Non-pigmented ciliary epithelial cell (primary cell): ENCODE measurements at regions not wholly inside any gene's neighbourhood (a gene's known extent, or its start where the extent isn't known, plus 50 kb on each side); places are given as distances from the start of the nearest gene placed in this dataset.
"Not testable (repeated sequence)": the region's sequence is repeated elsewhere in the genome, so short reads cannot be mapped to it uniquely, and the experiment has no call there.

Experiments used
- DNase-seq: peaks from one replicate; pipeline ENCODE4 v3.0.0-alpha.2; 2010; ENCODE audit warnings: low read depth

DNA sequence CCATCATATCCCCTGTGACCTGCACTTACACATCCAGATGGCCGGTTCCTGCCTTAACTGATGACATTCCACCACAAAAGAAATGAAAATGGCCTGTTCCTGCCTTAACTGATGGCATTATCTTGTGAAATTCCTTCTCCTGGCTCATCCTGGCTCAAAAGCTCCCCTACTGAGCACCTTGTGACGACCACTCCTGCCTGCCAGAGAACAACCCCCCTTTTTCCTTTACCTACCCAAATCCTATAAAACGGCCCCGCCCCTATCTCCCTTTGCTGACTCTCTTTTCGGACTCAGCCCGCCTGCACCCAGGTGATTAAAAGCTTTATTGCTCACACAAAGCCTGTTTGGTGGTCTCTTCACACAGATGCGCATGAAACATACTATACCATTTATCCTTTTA is 279.7 kb upstream of the CHRM3 start:
- DNase-seq, result not testable (repeated sequence)

DNA sequence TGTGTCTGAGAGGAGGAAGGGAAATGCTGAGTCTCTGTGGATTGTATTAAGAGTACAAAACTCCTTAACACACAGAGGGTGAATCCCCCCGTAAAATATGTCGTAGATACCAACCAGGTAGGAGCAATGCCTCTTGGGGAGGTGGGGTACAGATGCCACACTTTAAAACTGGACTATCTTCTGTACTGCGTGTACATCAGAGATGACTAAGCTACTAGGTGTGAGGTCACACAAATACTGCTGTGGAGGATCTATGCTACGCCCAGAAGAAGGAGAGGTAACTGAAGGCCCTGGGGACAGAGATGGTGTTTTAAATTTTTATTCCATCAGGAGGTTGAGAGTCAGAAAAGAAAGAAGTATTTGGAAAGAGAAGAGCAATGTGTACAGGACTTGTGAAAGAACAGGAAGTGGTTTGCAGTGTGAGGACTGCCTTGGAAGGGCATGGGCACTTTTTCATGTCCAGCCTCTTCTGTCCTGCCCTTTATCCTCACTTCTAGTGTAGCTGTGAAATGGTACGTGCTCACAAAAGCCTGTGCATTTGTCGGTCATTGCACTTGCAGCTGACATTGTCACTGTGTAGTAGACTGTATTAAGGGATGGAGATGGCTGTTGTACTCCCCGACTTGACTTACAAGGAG is 287.8 kb upstream of the CHRM3 start:
- no peak for DNase-seq

DNA sequence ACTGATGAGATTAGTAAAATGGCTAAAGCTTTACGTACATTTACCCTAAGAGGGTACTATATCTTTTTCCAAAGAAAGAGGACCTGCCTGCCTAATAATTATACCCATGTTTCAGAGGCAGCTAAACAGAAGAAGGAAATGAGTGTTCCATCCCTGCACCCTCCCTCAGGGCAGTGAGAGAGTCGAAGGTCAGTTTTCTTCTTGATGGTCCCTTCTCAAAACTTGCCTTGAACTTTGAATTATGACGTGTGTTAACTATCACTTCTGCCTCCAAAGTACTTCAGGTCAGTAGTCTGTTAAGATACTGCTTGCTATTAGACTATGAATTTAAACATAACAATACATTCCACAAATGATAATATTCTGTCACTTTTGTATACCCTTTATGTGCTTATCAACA is 294.8 kb upstream of the CHRM3 start:
- DNase-seq, result no peak

DNA sequence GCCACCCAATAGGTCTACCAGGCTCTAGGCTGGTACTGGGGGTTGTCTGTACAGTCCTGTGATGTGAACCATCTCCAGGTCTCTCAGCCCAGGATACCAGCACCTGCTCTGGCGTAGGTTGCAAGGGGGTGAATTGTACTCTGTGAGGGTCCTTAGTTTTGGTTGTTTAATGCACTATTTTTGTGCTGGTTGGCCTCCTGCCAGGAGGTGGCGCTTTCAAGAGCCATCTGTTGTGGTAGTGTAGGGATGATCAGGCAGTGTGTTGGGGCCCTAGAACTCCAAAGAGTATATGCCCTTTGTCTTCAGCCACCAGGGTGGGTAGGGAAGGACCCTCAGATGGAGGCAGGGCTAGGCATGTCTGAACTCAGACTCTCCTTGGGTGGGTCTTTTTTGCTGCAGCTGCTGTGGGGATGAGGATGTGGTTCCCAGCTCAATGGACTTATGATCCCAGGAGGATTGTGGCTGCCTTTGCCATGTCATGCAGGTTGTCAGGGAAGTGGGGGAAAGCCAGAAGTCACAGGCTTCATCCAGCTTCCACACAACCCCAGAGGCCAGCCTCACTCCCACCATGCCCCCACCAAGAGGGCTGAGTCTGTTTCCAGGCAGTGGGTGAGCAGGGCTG is 301.8 kb upstream of the CHRM3 start:
- DNase-seq, result no peak

DNA sequence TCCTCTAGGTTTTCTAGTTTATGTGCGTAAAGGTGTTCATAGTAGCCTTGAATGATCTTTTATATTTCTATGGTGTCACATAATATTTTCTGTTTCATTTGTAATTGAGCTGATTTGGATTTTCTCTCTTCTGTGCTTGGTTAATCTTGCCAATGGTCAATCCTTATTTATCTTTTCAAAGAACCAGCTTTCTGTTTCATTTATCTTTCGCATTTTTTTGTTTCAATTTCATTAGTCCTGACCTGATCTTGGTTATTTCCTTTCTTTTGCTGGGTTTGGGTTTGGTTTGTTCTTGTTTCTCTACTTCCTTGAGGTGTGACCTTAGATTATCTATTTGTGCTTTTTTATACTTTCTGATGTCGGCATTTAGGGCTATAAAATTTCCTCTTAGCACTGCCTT is 304.4 kb upstream of the CHRM3 start:
- DNase-seq, result not testable (repeated sequence)

DNA sequence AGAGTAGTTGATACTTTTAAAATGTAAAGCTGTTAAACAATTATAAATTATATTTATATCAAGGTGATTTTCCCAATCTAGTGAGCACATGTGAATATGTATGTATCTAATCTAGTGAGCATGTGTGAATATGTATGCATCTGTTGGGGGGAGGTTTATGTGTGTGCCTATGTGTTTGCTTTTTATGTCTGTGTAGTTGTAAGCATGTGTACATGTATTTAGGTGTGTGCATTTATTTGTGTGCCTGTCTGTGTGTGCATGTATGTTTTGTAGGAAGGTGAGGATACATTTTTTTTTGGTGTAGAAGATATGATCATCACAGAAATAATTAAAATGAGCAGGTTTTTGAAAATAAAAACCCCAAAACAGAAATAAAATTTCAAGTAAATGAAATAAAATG is 318.9 kb upstream of the CHRM3 start:
- no peak for DNase-seq

DNA sequence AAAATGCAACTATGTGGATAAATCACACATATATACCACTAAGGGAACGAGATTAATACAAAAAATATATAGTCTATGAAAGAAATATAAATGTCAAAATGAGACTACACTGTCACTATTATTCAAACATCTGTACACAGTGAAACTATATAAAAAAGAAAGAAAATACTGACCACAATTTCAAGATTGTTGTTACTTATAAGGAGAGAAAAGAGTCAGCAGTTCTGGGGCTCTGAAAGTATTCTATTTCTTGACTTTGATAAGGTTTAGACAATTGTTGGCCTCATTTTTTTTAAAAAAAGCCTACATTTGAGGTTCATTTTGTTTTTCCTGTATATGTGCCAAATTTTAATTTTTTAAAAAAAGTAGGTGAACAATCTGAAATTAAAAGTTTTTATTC is 319.3 kb upstream of the CHRM3 start:
- no peak for DNase-seq

DNA sequence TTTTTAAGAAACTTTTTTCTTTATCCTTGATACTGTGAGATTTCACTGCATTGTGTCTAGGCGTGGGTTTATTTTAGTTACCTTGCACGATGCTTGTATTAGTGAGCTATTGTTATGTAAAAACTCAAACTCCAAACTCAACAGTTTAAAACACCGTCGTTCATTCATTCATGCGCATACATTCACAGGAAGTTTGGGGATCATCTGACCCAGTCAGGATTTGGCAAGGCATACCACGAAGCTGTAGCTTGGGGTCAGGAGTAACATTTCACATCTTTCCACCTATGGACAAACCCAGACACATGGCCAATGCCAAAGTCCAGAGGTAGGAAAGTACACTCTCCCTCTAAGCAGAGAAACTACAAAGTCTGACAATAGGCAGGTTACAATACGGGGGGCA is 324.6 kb upstream of the CHRM3 start:
- no peak for DNase-seq

DNA sequence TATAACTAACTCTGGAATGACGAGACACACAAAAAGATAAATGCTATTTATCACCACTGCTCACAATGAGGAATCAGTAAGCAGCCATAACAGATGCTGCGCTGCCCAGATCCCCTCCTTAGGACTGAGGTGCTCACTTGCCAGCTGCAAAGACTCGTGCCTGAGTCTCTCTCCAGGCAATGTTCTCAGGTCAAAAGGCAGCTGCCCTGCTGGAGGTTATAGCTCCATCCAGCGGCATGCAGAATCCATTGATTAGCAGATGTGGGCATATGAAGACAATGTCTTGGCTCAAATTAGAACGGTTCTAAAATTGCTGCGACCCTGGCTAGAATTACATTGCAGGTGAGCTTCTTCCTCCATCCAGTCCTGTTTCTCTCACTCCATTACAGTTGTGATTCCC is 328.2 kb upstream of the CHRM3 start:
- DNase-seq, result no peak

DNA sequence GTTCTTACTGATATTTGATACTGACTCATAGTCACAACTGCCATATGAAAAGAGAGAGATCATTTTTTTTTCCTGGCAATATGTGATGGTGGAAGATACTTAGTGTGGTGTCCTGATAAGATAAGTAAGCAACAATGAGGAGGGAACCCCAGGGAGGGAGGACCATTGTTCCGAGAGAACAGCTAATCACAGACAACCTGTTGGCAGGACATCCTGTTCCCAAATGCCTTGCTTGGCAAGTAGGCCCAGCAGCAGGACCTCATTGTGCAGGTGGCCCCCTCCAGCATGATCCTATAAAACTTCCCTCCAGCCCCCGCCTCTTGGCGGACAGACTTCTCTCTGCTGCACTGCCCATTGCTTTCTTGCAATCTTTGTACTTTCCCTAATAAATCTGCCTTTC is 329.4 kb upstream of the CHRM3 start:
- DNase-seq, result no peak

DNA sequence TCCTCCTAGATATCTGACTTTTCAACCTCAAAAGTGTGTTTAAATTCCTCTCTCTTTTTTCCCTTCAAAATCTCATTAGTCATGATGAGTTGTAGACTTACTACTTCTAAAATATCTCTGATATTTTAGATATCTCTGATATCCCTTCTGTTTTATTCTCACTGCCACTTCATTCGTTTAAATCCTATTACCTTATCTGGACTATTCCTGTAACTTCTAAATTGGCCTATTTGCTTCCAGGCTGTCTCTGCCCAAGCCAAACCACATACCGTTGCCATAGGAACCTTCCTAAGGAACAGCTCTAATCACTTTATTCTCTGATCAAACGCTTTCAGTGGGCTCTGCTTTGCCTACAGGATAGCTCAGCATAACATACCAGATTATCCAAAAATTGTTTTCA is 333.1 kb upstream of the CHRM3 start:
- no peak for DNase-seq

DNA sequence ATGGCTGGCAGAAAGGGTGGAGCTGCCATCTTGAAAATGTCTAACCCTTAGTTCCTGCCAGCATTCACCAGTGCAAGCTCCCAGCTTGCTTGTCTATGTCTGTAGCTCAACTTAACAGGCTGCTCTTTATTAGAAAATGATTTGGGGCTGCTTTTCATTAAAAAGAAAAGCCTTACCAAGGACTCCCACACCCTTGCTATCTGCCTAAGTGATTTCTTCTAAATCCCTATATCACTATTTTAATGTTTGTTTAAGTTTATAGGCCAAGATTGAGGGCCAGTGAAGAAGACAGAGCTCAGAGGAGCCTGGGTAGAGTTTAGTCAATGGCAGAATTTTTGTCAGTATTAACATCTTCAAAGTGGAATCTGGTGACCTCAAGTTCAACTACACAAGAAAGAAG is 336.8 kb upstream of the CHRM3 start:
- no peak for DNase-seq

DNA sequence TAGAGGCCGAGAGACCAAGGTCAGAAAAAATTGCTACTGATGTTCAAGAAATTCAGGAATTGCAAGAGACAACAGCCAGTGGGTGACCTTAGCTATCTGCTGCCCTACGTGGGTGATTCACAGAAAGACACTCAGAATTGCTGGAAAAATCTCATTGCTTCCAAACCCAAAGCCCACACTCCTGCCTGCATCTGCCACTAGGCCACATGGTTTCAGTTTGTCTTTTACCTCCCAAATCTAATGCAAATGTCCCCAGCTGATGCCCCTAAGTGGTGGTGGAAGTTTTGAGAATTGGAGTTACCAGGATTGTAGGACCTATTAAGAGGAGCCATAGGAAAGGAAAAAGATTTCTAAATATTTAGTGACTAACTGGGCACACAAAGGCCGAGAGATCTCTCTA is 341.5 kb upstream of the CHRM3 start:
- DNase-seq, result no peak

DNA sequence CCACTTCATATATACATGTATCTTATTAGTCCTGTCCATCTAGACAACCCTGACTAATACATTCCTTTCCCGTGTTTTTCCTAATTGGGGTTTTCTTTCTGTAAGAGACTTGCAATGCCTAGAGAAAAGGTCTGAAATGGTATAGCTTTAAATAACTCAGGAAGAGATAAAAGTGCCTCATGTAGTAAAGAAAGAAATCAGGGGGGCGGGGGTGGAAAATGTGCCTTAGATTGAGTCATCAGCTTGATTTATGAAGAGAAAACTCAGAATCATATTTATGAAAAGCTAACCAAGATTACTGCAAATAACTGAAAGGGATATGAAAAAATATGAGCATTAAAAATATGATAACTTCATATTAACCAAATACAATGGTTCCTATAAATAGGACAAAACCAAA is 345.8 kb upstream of the CHRM3 start:
- no peak for DNase-seq

DNA sequence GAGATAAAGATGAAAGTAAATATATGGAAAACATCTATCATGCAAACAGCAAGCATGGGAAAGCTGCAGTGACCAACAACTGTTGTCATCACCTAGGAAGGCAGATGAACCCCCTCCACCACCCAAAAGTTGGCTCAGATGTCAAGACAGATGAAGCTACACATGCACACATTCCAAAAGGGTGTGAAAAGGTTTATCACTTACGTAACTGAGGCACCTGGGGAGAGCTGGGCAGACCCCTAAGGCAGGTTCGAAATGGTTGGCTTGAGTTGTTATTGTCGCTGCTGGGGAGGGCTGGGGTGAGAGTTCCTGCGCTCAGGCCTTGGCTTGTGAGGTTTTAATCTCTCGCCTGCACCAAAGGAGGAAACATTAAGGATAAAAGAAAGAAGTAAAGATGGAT is 355.1 kb upstream of the CHRM3 start:
- DNase-seq, result no peak

DNA sequence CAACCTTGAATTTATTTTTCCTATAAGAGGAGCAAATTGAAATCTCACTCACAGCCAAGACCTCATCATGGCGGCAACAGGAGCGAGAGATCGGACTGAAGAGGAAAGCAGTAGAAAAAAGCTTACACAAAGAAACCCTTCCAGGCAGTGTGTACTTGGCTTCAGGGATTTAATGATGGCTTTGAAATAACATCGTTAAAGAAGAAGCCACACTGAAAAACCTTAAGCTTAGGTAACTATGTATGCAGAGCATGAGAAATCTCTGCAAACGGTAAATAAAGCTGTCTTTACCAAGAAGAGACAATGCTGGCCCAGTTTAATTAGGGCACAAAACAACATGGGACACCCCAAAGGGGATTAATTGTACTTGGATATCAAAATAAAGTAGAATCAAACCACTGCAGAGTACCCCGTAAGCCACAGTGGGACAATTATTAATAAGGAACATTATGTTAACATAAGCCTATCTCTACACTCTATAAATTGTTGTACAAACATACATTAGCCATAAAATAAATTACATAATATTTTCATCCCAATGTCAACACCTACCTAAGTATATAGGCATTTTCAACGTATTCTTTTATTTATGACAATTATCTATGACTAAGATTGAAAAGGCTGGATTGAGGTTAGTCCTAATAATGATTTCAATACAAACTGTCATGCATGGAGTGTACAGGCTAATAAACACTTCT is 360.2 kb upstream of the CHRM3 start:
- DNase-seq, result no peak

DNA sequence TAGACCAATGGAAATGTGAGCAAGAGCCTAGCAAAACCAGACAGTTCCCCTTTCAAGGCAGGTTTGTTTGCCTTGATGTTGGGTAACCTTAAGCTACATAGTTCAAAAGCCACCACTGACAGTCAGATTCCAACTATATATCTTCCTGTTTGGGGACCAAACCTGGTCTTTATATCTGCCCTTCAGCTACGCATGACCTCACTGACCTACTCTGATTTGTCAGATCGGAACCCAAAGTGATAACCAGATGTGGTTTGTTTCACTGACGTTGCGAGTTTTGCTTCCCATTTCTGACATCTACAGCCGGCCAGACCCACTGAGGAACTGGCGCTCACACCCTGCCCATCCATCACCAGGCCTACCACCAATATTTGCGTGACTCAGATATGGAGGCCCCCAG is 361.1 kb upstream of the CHRM3 start:
- DNase-seq, result no peak

DNA sequence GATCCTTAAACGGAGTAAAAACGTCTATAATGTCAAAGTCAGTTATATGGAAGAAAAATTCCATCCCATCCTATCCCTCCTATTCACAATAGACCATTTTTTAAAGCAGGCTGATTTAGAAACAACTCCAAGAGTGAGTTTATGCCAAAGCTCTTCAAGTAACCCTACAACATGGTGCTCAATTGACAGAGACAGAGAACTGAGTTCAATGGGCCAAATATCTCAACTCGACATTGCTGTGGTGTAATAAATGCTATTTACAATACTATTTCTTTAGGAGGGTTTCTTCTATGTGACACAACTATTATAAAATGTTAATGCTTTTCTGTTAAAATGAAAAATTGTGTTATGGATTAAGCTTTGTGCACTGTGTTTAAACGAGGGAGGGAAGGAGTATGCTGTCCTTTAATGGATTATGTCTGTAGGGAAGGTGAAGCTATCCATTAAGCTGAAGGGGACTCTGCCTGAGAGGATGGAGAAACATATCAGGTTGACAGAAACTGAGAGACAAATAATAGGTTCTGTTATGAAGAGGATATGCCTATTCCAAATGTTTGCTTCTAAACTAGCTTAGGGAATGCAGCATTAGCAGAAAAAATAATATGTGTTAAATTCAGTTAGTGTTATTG is 362.5 kb upstream of the CHRM3 start:
- DNase-seq, result no peak

DNA sequence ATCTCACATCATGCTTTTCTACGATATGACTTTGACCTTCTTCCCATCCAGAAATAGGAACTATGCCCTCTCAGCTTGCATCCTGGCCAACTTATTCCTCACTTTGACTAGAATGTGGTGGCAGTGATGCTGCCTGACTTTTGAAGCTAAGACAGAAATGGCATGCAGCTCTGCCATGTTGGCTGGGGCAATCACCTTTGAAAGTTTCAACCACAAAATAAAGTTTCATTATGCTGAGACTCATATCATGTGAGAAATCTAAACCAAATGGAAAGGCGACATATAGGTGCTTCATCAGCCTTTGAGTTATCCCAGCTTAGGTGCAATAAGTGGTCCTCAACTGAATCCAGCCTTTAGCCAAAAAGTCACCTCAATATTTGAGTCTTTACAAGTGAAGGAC is 370.0 kb upstream of the CHRM3 start:
- DNase-seq, result no peak

DNA sequence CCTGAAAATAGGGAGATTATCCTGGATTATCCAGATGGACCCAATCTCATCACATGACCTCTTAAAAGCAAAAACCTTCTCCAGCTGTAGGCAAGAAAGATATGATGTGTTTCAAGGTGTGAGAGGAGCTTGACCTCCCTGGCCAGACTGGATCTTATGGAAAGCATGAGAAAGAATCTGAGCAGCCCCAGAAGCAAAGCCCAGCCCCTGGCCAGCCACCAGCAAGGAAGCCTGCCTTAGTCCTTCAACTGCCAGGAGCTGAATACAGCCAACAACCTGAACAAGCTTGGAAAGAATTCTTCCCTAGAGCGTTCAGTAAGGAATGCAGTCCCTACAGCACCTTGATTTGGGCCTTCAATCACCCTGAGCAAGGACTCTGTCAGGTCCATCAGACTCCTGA is 375.0 kb upstream of the CHRM3 start:
- no peak for DNase-seq

DNA sequence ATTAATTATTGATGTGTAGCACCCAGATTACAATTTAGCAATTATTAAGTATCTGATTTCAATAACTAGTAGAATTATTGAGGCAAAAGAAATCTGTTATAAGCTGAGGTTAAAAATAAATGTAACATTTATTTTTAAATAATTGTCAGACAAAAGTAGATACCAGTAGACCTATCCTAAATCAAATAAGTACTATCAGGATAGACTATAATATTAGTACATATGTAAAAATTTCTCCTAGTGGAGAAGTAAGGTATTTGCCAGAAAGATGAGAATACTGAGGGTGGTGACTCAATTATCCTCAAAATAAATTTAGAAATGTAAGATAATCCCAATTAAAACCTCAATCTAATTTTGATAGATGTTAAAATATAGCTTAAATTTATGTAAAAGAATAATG is 377.8 kb upstream of the CHRM3 start:
- DNase-seq, result no peak

DNA sequence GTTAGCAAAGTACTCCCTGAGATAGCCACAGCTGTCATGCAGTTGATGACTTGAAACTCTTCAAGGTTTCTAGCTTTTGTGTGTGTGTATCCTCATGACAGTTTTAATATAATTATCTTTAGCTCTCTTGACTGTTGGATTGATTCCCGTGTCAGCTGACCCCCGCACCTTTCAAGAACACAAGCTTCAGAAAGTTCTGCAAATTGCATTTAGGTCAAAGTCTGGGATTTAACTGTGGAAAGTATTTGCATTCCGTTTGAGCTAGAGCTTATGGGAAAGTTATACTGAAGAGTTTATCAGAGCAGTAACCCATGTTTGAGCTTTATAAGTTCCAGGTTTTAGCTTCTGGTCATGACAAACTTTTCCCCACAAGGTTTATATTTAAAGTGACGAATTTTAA is 380.1 kb upstream of the CHRM3 start:
- DNase-seq, result no peak

DNA sequence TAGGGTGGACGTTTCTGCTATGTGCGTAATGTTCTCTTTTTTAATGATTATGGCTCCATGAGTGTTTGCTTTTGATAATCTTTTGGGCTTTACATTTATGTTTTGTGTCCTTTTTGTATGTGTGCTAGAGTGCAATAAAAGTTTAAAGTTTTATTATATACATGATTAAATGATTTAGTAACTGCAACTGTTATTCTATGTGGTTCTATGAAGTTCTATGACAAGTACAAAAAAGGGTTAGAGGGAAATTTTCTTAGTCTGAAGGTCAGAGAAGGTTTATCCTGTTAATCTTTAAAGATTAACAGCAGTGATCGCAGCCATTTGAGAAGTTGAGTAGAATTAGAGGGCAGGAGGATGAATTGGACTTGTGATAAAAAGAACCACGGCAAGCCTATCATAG is 386.4 kb upstream of the CHRM3 start:
- no peak for DNase-seq
